Progenitor cell of endocrine pancreas (in vitro differentiated cells): ENCODE measurements at regions not wholly inside any gene's neighbourhood (a gene's known extent, or its start where the extent isn't known, plus 50 kb on each side); places are given as distances from the start of the nearest gene placed in this dataset.

Source experiments
- DNase-seq: peaks from one replicate; pipeline ENCODE4 v3.0.0; 2021; ENCODE audit warnings: low spot score; ENCODE audit not compliant: unreplicated experiment
- H3K27ac Mint-ChIP-seq: 2 replicates; pipeline ENCODE4 v1.8.0; 2021; ENCODE audit warnings: mild to moderate bottlenecking, moderate library complexity, mixed read lengths
- H3K27me3 Mint-ChIP-seq: 2 replicates; pipeline ENCODE4 v1.8.0; 2021; ENCODE audit warnings: mixed read lengths
- H3K36me3 Mint-ChIP-seq: 2 replicates; pipeline ENCODE4 v1.8.0; 2022; ENCODE audit warnings: mixed read lengths; ENCODE audit not compliant: insufficient read depth
- H3K4me1 Mint-ChIP-seq: 2 replicates; pipeline ENCODE4 v1.8.0; 2021; ENCODE audit warnings: low read depth, mixed read lengths
- H3K4me3 Mint-ChIP-seq: 2 replicates; pipeline ENCODE4 v1.8.0; 2021; ENCODE audit warnings: low read depth, mild to moderate bottlenecking, moderate library complexity, mixed read lengths
- H3K9me3 Mint-ChIP-seq: 2 replicates; pipeline ENCODE4 v1.8.0; 2021; ENCODE audit warnings: low read depth, mixed read lengths
- CTCF ChIP-seq: fragments of 200-600 bp; sonication (generic); IDR thresholded peaks from one replicate; pipeline ENCODE4 v1.5.0; 2021; ENCODE audit warnings: antibody characterized with exemption, mild to moderate bottlenecking; ENCODE audit not compliant: unreplicated experiment

GRCh38 chr5:173835131-173835530 lies 53.0 kb upstream of the CPEB4 start:
- peaks cover 4% of the 10 kb centered on the region for H3K4me1 Mint-ChIP-seq
- H3K4me3 Mint-ChIP-seq = no peak overlapping the region
- TF ChIP-seq CTCF = no peak
- H3K36me3 Mint-ChIP-seq = no peaks in the 10 kb centered on the region
- no peak for DNase-seq
- no peaks in the 10 kb centered on the region for H3K27me3 Mint-ChIP-seq
- H3K27ac Mint-ChIP-seq = no peak overlapping the region
- H3K9me3 Mint-ChIP-seq = no peaks in the 10 kb centered on the region

- peaks cover 4% of the 10 kb centered on the region for H3K4me1 Mint-ChIP-seq
- no peaks in the 10 kb centered on the region for H3K27me3 Mint-ChIP-seq
- no peak for TF ChIP-seq CTCF
- H3K4me3 Mint-ChIP-seq = no peak overlapping the region
- no peak overlapping the region for H3K27ac Mint-ChIP-seq
- no peaks in the 10 kb centered on the region for H3K9me3 Mint-ChIP-seq
- H3K36me3 Mint-ChIP-seq = no peaks in the 10 kb centered on the region
- DNase-seq = no peak
Observed at GRCh38 chr5:173835661-173836060, 52.5 kb upstream of the CPEB4 start.

DNA sequence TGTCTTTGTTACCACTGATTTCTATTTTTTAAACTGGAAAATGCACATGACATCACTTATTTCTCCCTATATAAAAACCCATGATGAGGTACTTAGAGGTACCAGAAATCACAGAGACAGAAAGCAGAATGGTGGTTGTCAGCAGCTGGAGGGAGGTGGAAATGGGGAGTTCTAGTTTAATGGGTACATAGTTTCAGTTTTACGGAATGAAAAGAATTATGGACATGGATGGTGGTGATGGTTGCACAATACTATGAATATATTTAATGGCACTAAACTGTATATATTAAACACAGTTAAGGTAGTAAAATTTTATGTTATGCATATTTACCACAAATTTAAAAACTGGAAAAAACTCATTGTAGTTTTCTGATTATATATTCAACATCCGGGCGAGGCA lies 50.5 kb upstream of the CPEB4 start:
- no peak for DNase-seq
- H3K9me3 Mint-ChIP-seq = no peaks in the 10 kb centered on the region
- H3K36me3 Mint-ChIP-seq = no peaks in the 10 kb centered on the region
- no peak overlapping the region for H3K27ac Mint-ChIP-seq
- peaks cover 4% of the 10 kb centered on the region for H3K4me1 Mint-ChIP-seq
- no peak for TF ChIP-seq CTCF
- H3K4me3 Mint-ChIP-seq = no peak overlapping the region
- H3K27me3 Mint-ChIP-seq = no peaks in the 10 kb centered on the region
